Smooth muscle cell (in vitro differentiated cells): ENCODE measurements at regions not wholly inside any gene's neighbourhood (a gene's known extent, or its start where the extent isn't known, plus 50 kb on each side); places are given as distances from the start of the nearest gene placed in this dataset.

Experiments
- DNase-seq: peaks from one replicate; lab custom pipeline; 2025; ENCODE audit not compliant: unreplicated experiment; lab: John Stamatoyannopoulos, UW
- H2AFZ ChIP-seq: fragments of 200-600 bp; sonication (generic); 2 replicates; pipeline ENCODE4 v1.6.0; 2016; ENCODE audit warnings: antibody characterized with exemption, low read depth, mild to moderate bottlenecking
- H3F3A ChIP-seq: fragments of 200-600 bp; sonication (generic); 2 replicates; pipeline ENCODE4 v1.6.0; 2017; ENCODE audit warnings: antibody characterized with exemption, low read depth
- H3K27ac ChIP-seq: fragments of 200-600 bp; sonication (generic); 2 replicates; pipeline ENCODE4 v1.5.1; 2016; ENCODE audit warnings: low read depth, mild to moderate bottlenecking
- H3K27me3 ChIP-seq: fragments of 200-600 bp; sonication (generic); 2 replicates; pipeline ENCODE4 v1.6.1; 2016; ENCODE audit warnings: low read depth, mild to moderate bottlenecking
- H3K36me3 ChIP-seq: fragments of 200-600 bp; sonication (generic); 2 replicates; pipeline ENCODE4 v1.5.1; 2016; ENCODE audit warnings: low read depth
- H3K4me1 ChIP-seq: fragments of 200-600 bp; sonication (generic); 2 replicates; pipeline ENCODE4 v1.5.1; 2016; ENCODE audit warnings: low read depth
- H3K4me2 ChIP-seq: fragments of 200-600 bp; sonication (generic); 2 replicates; pipeline ENCODE4 v1.6.0; 2016; ENCODE audit warnings: mild to moderate bottlenecking
- H3K4me3 ChIP-seq: fragments of 200-600 bp; sonication (generic); 2 replicates; pipeline ENCODE4 v1.5.1; 2016; ENCODE audit warnings: mild to moderate bottlenecking
- H3K79me2 ChIP-seq: fragments of 200-600 bp; sonication (generic); 2 replicates; pipeline ENCODE4 v1.6.0; 2016; ENCODE audit warnings: low read depth, mild to moderate bottlenecking
- H3K9ac ChIP-seq: fragments of 200-600 bp; sonication (generic); 2 replicates; pipeline ENCODE4 v1.6.0; 2016; ENCODE audit warnings: low read depth
- H3K9me3 ChIP-seq: fragments of 200-600 bp; sonication (generic); replicated peaks from 2 replicates; pipeline ENCODE4 v1.5.1; 2016; ENCODE audit warnings: low read depth
- H4K20me1 ChIP-seq: fragments of 200-600 bp; sonication (generic); 2 replicates; pipeline ENCODE4 v1.6.0; 2016; ENCODE audit warnings: low read depth
- WGBS: methylation state at CpG from one replicate; pipeline ENCODE4 v1.1.7; 2016; ENCODE audit warnings: low lambda C conversion rate; 5-methylcytosine and 5-hydroxymethylcytosine counted together
- TF ChIP-seq, protein P1 (sequence below): fragments of 200-600 bp; sonication (generic); IDR thresholded peaks from 2 replicates; pipeline ENCODE4 v1.5.1; 2017; ENCODE audit warnings: borderline replicate concordance, mild to moderate bottlenecking, antibody characterized with exemption; ENCODE audit not compliant: insufficient read depth, poor library complexity, severe bottlenecking

- Histone ChIP-seq H3K9ac (no peak overlapping the region), H4K20me1 (no peaks in the 10 kb centered on the region), H2AFZ (peak overlapping the region; percentile 21), H3K4me2 (no peak overlapping the region), H3K9me3 (no peaks in the 10 kb centered on the region), H3K4me3 (no peak overlapping the region), H3K36me3 (no peaks in the 10 kb centered on the region), H3K4me1 (no peaks in the 10 kb centered on the region), H3F3A (peaks cover 4% of the 10 kb centered on the region), H3K27me3 (no peaks in the 10 kb centered on the region), H3K79me2 (no peaks in the 10 kb centered on the region), H3K27ac (no peak overlapping the region)
- TF ChIP-seq, protein P1, sequence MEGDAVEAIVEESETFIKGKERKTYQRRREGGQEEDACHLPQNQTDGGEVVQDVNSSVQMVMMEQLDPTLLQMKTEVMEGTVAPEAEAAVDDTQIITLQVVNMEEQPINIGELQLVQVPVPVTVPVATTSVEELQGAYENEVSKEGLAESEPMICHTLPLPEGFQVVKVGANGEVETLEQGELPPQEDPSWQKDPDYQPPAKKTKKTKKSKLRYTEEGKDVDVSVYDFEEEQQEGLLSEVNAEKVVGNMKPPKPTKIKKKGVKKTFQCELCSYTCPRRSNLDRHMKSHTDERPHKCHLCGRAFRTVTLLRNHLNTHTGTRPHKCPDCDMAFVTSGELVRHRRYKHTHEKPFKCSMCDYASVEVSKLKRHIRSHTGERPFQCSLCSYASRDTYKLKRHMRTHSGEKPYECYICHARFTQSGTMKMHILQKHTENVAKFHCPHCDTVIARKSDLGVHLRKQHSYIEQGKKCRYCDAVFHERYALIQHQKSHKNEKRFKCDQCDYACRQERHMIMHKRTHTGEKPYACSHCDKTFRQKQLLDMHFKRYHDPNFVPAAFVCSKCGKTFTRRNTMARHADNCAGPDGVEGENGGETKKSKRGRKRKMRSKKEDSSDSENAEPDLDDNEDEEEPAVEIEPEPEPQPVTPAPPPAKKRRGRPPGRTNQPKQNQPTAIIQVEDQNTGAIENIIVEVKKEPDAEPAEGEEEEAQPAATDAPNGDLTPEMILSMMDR: no peak
- 58% methylated on average over 1 of the region's 1 CpG for WGBS
- DNase-seq: no peak
These were observed 501.8 kb downstream of the LMO4 start for GRCh38 chr1:87830432-87830978.

DNA sequence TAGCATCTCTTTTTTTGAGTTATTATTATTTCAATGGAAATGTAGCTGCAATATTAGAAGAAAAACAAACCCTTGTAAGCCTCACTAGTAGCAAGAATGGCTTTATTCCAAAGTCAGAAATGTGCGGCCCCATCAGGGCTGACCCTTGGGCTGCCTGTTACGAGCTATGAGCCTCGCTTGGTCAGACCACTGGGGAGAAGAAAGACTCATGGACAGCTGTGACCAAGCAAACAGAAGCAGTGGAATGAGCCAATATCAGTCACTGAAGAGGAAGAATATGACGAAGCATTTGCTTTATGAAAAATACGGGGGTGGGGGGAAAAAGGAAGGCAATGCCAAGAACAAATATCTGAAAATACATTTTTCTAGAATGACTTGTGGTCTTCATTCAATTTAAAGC, 504.5 kb downstream of the LMO4 start:
- H3K4me3 ChIP-seq: no peak overlapping the region
- DNase-seq: no peak
- no peak overlapping the region for H3K9ac ChIP-seq
- H3K4me1 ChIP-seq: no peaks in the 10 kb centered on the region
- H3K4me2 ChIP-seq: no peak overlapping the region
- no peaks in the 10 kb centered on the region for H3K79me2 ChIP-seq
- no peaks in the 10 kb centered on the region for H3K27me3 ChIP-seq
- H3K27ac ChIP-seq: no peak overlapping the region
- H2AFZ ChIP-seq: peak overlapping the region; percentile 24
- TF ChIP-seq, protein P1: no peak
- H3F3A ChIP-seq: peaks cover 4% of the 10 kb centered on the region
- WGBS: 94% methylated on average over 5 of the region's 5 CpGs
- H3K36me3 ChIP-seq: no peaks in the 10 kb centered on the region
- H4K20me1 ChIP-seq: no peaks in the 10 kb centered on the region
- H3K9me3 ChIP-seq: no peaks in the 10 kb centered on the region

- H3K4me3 ChIP-seq: no peak overlapping the region
- no peaks in the 10 kb centered on the region for H4K20me1 ChIP-seq
- no peaks in the 10 kb centered on the region for H3K79me2 ChIP-seq
- H2AFZ ChIP-seq: no peak overlapping the region
- DNase-seq: no peak
- TF ChIP-seq, protein P1: no peak
- H3K27ac ChIP-seq: no peak overlapping the region
- H3K9ac ChIP-seq: no peak overlapping the region
- no peaks in the 10 kb centered on the region for H3K36me3 ChIP-seq
- H3K27me3 ChIP-seq: no peaks in the 10 kb centered on the region
- H3K4me2 ChIP-seq: no peak overlapping the region
- no peaks in the 10 kb centered on the region for H3K9me3 ChIP-seq
- H3K4me1 ChIP-seq: no peaks in the 10 kb centered on the region
- H3F3A ChIP-seq: peaks cover 4% of the 10 kb centered on the region
- WGBS: 91% methylated on average over 4 of the region's 4 CpGs
These were observed 505.5 kb downstream of the LMO4 start for GRCh38 chr1:87834151-87834550.

DNA sequence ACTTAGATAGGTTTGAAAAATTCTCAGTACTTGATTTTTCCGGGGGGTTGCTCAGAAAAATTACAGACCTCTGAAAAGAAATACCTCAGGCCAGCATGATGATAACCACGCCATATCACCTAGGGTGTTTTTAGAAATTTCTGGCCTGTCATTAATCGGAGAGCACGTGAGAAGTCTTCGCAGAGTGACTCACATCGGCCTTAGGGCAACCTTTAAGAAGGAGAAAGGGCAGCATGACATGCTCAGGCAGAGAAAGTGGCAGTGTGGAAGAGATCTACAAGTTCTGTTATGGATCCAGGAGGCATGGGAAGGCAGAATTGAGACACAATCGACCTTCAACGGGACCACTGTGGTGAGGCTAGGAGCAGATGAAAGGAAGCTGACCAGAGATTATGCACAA, 506.3 kb downstream of the LMO4 start:
- Histone ChIP-seq H3F3A (peaks cover 3% of the 10 kb centered on the region), H3K9me3 (no peaks in the 10 kb centered on the region), H3K4me2 (no peak overlapping the region), H3K36me3 (no peaks in the 10 kb centered on the region), H3K4me3 (no peak overlapping the region), H3K9ac (no peak overlapping the region), H3K27me3 (no peaks in the 10 kb centered on the region), H4K20me1 (no peaks in the 10 kb centered on the region), H3K4me1 (no peaks in the 10 kb centered on the region), H2AFZ (no peak overlapping the region), H3K27ac (no peak overlapping the region), H3K79me2 (no peaks in the 10 kb centered on the region)
- no peak for DNase-seq
- TF ChIP-seq, protein P1: no peak
- WGBS: 65% methylated on average over 8 of the region's 8 CpGs
